Spleen (tissue), 11 donors: ENCODE measurements at regions not wholly inside any gene's neighbourhood (a gene's known extent, or its start where the extent isn't known, plus 50 kb on each side); places are given as distances from the start of the nearest gene placed in this dataset.
A peak's percentile ranks its signal among the peaks of the same experiment; 100 is the strongest.

Experiments used
- DNase-seq: peaks from one replicate; pipeline ENCODE4 v3.0.0-alpha.2; 2020
- H3K27ac ChIP-seq, 8 donors: fragments of 200-600 bp; sonication (generic) in 7 of 8; 1 replicate in 4 of 8; 2 replicates in 4 of 8; pipeline versions ENCODE4 v1.5.0 to v1.8.0; 2016 to 2021; ENCODE audit warnings: inconsistent platforms in 4 of 8, mild to moderate bottlenecking in 4 of 8, moderate library complexity in 1 of 8
- H3K27me3 ChIP-seq, 7 donors: fragments of 200-600 bp; sonication (generic) in 6 of 7; replicated peaks in 1 of 7; 1 replicate in 4 of 7; 2 replicates in 3 of 7; pipeline versions ENCODE4 v1.5.0 to v1.8.0; 2016 to 2021; ENCODE audit warnings: inconsistent platforms in 3 of 7, mild to moderate bottlenecking in 1 of 7
- H3K36me3 ChIP-seq, 6 donors: fragments of 200-600 bp; sonication (generic) in 5 of 6; 1 replicate in 4 of 6; 2 replicates in 2 of 6; pipeline versions ENCODE4 v1.5.0 to v1.8.0; 2016 to 2021; ENCODE audit warnings: inconsistent platforms in 2 of 6
- H3K4me1 ChIP-seq, 6 donors: fragments of 200-600 bp; sonication (generic) in 5 of 6; 1 replicate in 3 of 6; 2 replicates in 3 of 6; pipeline versions ENCODE4 v1.5.0 to v1.8.0; 2016 to 2021; ENCODE audit warnings: inconsistent platforms in 3 of 6
- H3K4me3 ChIP-seq, 8 donors: fragments of 200-600 bp; sonication (generic) in 7 of 8; 1 replicate in 4 of 8; 2 replicates in 4 of 8; pipeline versions ENCODE4 v1.5.0 to v1.8.0; 2016 to 2021; ENCODE audit warnings: inconsistent platforms in 4 of 8, mild to moderate bottlenecking in 4 of 8, moderate library complexity in 2 of 8
- H3K9me3 ChIP-seq, 8 donors: fragments of 200-600 bp; sonication (generic) in 7 of 8; 1 replicate in 4 of 8; 2 replicates in 4 of 8; pipeline versions ENCODE4 v1.5.0 to v1.8.0; 2016 to 2021; ENCODE audit warnings: inconsistent platforms in 4 of 8
- POLR2A ChIP-seq, 3 donors: fragments of 450-650 bp; IDR thresholded peaks; one replicate each; pipeline ENCODE4 v1.5.1; 2017; ENCODE audit warnings: antibody characterized with exemption in 3 of 3, mild to moderate bottlenecking in 1 of 3
- POLR2AphosphoS5 ChIP-seq, 3 donors: sonication (generic); formaldehyde crosslinking; IDR thresholded peaks; one replicate each; pipeline ENCODE4 v1.5.1; 2017; ENCODE audit warnings: antibody characterized with exemption in 3 of 3
- WGBS, 5 donors: extraction: QIAGEN DNeasy Blood & Tissue Kit in 3 of 5; methylation state at CpG; one replicate each; pipeline versions ENCODE4 v1.1.5 to v1.1.7; 2013 to 2018; 5-methylcytosine and 5-hydroxymethylcytosine counted together
- intact Hi-C: fragments of 100-400 bp; cut with DNase I; formaldehyde crosslinking; loops from one replicate; pipeline ENCODE4 v1.15.0; 2023; ENCODE audit warnings: low total_unique reads
- TF ChIP-seq, protein P1 (sequence below), 11 experiments: fragments of 200-600 bp in 7 of 11; fragments of 450-650 bp in 4 of 11; sonication (generic) in 4 of 11; IDR thresholded peaks in 8 of 11; conservative IDR thresholded peaks in 3 of 11; 1 replicate in 7 of 11; 2 replicates in 4 of 11; pipeline versions ENCODE4 v1.4.0 to v1.8.0; 2016 to 2021; ENCODE audit warnings: antibody characterized with exemption in 11 of 11, inconsistent platforms in 4 of 11, mild to moderate bottlenecking in 1 of 11
- donor health status: healthy with polysubstance abuse.
- donor health status: DM: no; HTN: no; CAD: no; lungs with moderate emphysema.
- donor health status: DM: no; HTN: no; CAD: no.
- donor health status: Bipolar disorder and iron deficiency.
- donor health status: healthy.
- donor health status: DM: no; HTN: no; CAD: no.
- donor health status: DM: yes; HTN: yes; CAD: no.

- intact Hi-C loops, result no loop called here
Observed at GRCh38 chr15:96416934-96417759, 86.6 kb downstream of the NR2F2 start.

DNA sequence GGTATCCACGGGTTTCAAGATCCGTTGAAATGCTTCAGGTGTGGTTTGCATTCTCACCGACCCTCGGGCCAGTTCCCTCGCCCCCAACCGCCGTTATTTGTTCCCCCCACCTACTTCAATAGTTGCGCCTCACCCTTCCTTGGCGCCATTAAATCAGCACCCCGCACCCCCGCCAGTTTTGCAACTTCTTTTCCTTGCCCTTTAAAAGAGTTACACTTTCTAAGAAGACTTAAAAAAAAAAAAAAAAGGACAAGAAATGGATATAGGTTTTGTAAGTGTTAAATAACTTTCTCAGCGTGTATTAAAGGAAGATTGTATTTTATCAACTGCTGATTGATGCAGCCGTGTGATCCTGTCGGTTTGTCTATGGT, 87.2 kb downstream of the NR2F2 start:
- no peak for DNase-seq
- WGBS, 5 donors, result 12 to 23% (median 16%) methylated on average over 14 of the region's 14 CpGs
- Histone ChIP-seq H3K36me3 (no peaks in the 10 kb centered on the region), H3K27ac (no peak overlapping the region), H3K9me3 (peaks cover 0 to 4% (median 0%) of the 10 kb centered on the region in 8 donors), H3K4me1 (peaks cover 0 to 21% (median 11%) of the 10 kb centered on the region in 6 donors), H3K27me3 (peaks cover 3 to 100% (median 54%) of the 10 kb centered on the region in 7 donors), H3K4me3 (no peak overlapping the region)
- TF ChIP-seq, protein P1, sequence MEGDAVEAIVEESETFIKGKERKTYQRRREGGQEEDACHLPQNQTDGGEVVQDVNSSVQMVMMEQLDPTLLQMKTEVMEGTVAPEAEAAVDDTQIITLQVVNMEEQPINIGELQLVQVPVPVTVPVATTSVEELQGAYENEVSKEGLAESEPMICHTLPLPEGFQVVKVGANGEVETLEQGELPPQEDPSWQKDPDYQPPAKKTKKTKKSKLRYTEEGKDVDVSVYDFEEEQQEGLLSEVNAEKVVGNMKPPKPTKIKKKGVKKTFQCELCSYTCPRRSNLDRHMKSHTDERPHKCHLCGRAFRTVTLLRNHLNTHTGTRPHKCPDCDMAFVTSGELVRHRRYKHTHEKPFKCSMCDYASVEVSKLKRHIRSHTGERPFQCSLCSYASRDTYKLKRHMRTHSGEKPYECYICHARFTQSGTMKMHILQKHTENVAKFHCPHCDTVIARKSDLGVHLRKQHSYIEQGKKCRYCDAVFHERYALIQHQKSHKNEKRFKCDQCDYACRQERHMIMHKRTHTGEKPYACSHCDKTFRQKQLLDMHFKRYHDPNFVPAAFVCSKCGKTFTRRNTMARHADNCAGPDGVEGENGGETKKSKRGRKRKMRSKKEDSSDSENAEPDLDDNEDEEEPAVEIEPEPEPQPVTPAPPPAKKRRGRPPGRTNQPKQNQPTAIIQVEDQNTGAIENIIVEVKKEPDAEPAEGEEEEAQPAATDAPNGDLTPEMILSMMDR (IDR thresholded peaks at IDR 0.05 in 8 of 11, conservative IDR thresholded peaks at IDR 0.05 in 3 of 11), result no peak
- TF ChIP-seq POLR2AphosphoS5 (IDR thresholded peaks at IDR 0.05), result no peak
- no peak for TF ChIP-seq POLR2A (IDR thresholded peaks at IDR 0.05)
- intact Hi-C loops, result no loop called here

More at GRCh38 chr15:96416934-96417759, 86.6 kb downstream of the NR2F2 start:
- Histone ChIP-seq H3K9me3 (peaks cover 0 to 4% (median 0%) of the 10 kb centered on the region in 8 donors), H3K4me1 (peaks cover 0 to 21% (median 11%) of the 10 kb centered on the region in 6 donors), H3K27ac (peak overlapping the region in 4 of 8 donors; percentile 3 to 40 (median 11)), H3K4me3 (peak overlapping the region in 7 of 8 donors; percentile 17 to 61 (median 28)), H3K36me3 (no peaks in the 10 kb centered on the region), H3K27me3 (peaks cover 3 to 100% (median 60%) of the 10 kb centered on the region in 7 donors)
- TF ChIP-seq POLR2A (IDR thresholded peaks at IDR 0.05) (no peak), POLR2AphosphoS5 (IDR thresholded peaks at IDR 0.05) (peak in 2 of 3 donors; percentile 34 to 63)
- TF ChIP-seq, protein P1 (IDR thresholded peaks at IDR 0.05 in 8 of 11, conservative IDR thresholded peaks at IDR 0.05 in 3 of 11), result no peak
- no peak for DNase-seq
- WGBS, 5 donors, result 4 to 7% (median 6%) methylated on average over 42 to 51 of the region's 51 CpGs

GRCh38 chr15:96418146-96418545, 87.6 kb downstream of the NR2F2 start:
- intact Hi-C loops, result no loop called here
- peaks cover 3 to 96% (median 50%) of the 10 kb centered on the region in 7 donors for H3K27me3 ChIP-seq
- H3K36me3 ChIP-seq, result no peaks in the 10 kb centered on the region

More at GRCh38 chr15:96418146-96418545, 87.6 kb downstream of the NR2F2 start:
- WGBS, 5 donors, result 18 to 33% (median 25%) methylated on average over 2 of the region's 2 CpGs
- no peak for TF ChIP-seq POLR2A (IDR thresholded peaks at IDR 0.05)
- TF ChIP-seq POLR2AphosphoS5 (IDR thresholded peaks at IDR 0.05), result no peak
- TF ChIP-seq, protein P1 (IDR thresholded peaks at IDR 0.05 in 8 of 11, conservative IDR thresholded peaks at IDR 0.05 in 3 of 11), result no peak
- no peak overlapping the region for H3K4me3 ChIP-seq
- no peak overlapping the region for H3K27ac ChIP-seq
- DNase-seq, result no peak
- H3K9me3 ChIP-seq, result peaks cover 0 to 4% (median 0%) of the 10 kb centered on the region in 8 donors
- H3K4me1 ChIP-seq, result peaks cover 0 to 21% (median 11%) of the 10 kb centered on the region in 6 donors
